HG02981 (cell line): ENCODE measurements at regions not wholly inside any gene's neighbourhood (a gene's known extent, or its start where the extent isn't known, plus 50 kb on each side); places are given as distances from the start of the nearest gene placed in this dataset.

Source experiments
- ATAC-seq: cut with Tn5 transposase; IDR thresholded peaks from one replicate; pipeline ENCODE4 v1.9.1; 2021; ENCODE audit warnings: mild to moderate bottlenecking, moderate library complexity; ENCODE audit not compliant: unreplicated experiment

GRCh38 chr10:3016016-3016415 lies 51.3 kb upstream of the PFKP start:
- no peak for ATAC-seq

GRCh38 chr10:3014968-3015367 lies 52.4 kb upstream of the PFKP start:
- ATAC-seq: no peak

GRCh38 chr10:3012223-3012622 lies 55.1 kb upstream of the PFKP start:
- no peak for ATAC-seq

- no peak for ATAC-seq
These were observed 56.4 kb upstream of the PFKP start for GRCh38 chr10:3010816-3011460.

GRCh38 chr10:3010334-3010733 lies 57.0 kb upstream of the PFKP start:
- no peak for ATAC-seq

GRCh38 chr10:3009341-3009740 lies 58.0 kb upstream of the PFKP start:
- ATAC-seq: no peak

GRCh38 chr10:3008518-3009195 lies 58.7 kb upstream of the PFKP start:
- peak; percentile 50 for ATAC-seq

- ATAC-seq: no peak
These were observed 60.7 kb upstream of the PFKP start for GRCh38 chr10:3006607-3007006.

- no peak for ATAC-seq
These were observed 61.3 kb upstream of the PFKP start for GRCh38 chr10:3006093-3006492.

GRCh38 chr10:3002304-3002703 lies 65.0 kb upstream of the PFKP start:
- peak; percentile 44 for ATAC-seq

GRCh38 chr10:3000048-3000447 lies 67.3 kb upstream of the PFKP start:
- no peak for ATAC-seq

GRCh38 chr10:2994221-2994961 lies 73.0 kb upstream of the PFKP start:
- ATAC-seq: no peak

- ATAC-seq: no peak
These were observed 73.7 kb upstream of the PFKP start for GRCh38 chr10:2993636-2994035.

GRCh38 chr10:2992401-2993198 lies 74.7 kb upstream of the PFKP start:
- no peak for ATAC-seq

GRCh38 chr10:2990764-2991163 lies 76.6 kb upstream of the PFKP start:
- ATAC-seq: no peak

- ATAC-seq: no peak
These were observed 77.9 kb upstream of the PFKP start for GRCh38 chr10:2989292-2989947.

- ATAC-seq: no peak
These were observed 80.1 kb upstream of the PFKP start for GRCh38 chr10:2987185-2987768.

GRCh38 chr10:2986391-2986801 lies 81.0 kb upstream of the PFKP start:
- ATAC-seq: no peak

GRCh38 chr10:2985729-2986232 lies 81.6 kb upstream of the PFKP start:
- ATAC-seq: no peak

- ATAC-seq: no peak
These were observed 82.7 kb upstream of the PFKP start for GRCh38 chr10:2984682-2985081.
